HCT116 (cell line): ENCODE measurements at regions not wholly inside any gene's neighbourhood (a gene's known extent, or its start where the extent isn't known, plus 50 kb on each side); places are given as distances from the start of the nearest gene placed in this dataset.

Source experiments
- ATAC-seq: fragments of 200-7000 bp; cut with Tn5 transposase; 2 replicates; pipeline ENCODE4 v1.9.1; 2020; ENCODE audit warnings: mild to moderate bottlenecking, moderate library complexity
- BruUV-seq: library from RNA; stranded (reverse); fragments of 400-500 nt; replicated peaks from 2 replicates; lab custom pipeline; 2021; lab: Mats Ljungman, UMichigan
- CTCF ChIA-PET: fragments of 300-600 bp; sonication (Branson Sonifier 250); formaldehyde crosslinking; loops from one replicate; lab custom pipeline; 2021; ENCODE audit warnings: antibody characterized with exemption; lab: Charles Lee
- POLR2A ChIA-PET: fragments of 300-600, 350-600 bp; sonication (Branson Sonifier 250); formaldehyde crosslinking; loops from one replicate; lab custom pipeline; 2021; ENCODE audit warnings: antibody characterized with exemption; lab: Charles Lee
- RAD21 ChIA-PET, 2 experiments: fragments of 300-600 bp; sonication (Branson Sonifier 250); formaldehyde crosslinking; loops; one replicate each; lab custom pipeline; 2023; ENCODE audit warnings: low total read pairs in 2 of 2; ENCODE audit not compliant: uncharacterized antibody in 2 of 2, unreplicated experiment in 2 of 2, low non-redundant PET in 1 of 2; lab: Charles Lee
- DNase-seq: peaks from one replicate; pipeline ENCODE4 v3.0.0-alpha.2; 2010; ENCODE audit warnings: low read depth, low spot score
- H2AFZ ChIP-seq: fragments of 200-600 bp; shearing (Covaris generic), sonication (generic); 2 replicates; pipeline ENCODE4 v1.6.1; 2017; ENCODE audit warnings: low read depth, mixed run types, mixed read lengths, antibody characterized with exemption, low read length; ENCODE audit not compliant: poor library complexity, severe bottlenecking
- H3K27ac ChIP-seq: 2 replicates; pipeline ENCODE4 v1.5.1; 2012; ENCODE audit warnings: low read depth, low read length
- H3K27me3 ChIP-seq: fragments of 200-600 bp; sonication (generic); 2 replicates; pipeline ENCODE4 v1.6.1; 2016; ENCODE audit warnings: mixed run types, low read length, mixed read lengths; ENCODE audit not compliant: insufficient read depth
- H3K36me3 ChIP-seq, 2 experiments: fragments of 200-500 bp in 1 of 2; fragments of 200-600 bp in 1 of 2; sonication (Bioruptor generic) in 1 of 2; sonication (generic) in 1 of 2; 2 replicates each; pipeline versions ENCODE4 v1.5.1 to v1.6.1; 2014 to 2016; ENCODE audit warnings: low read length in 2 of 2, inconsistent platforms in 1 of 2, mixed read lengths in 1 of 2, mixed run types in 1 of 2; ENCODE audit not compliant: insufficient read depth in 2 of 2, control insufficient read depth in 1 of 2
- H3K4me1 ChIP-seq, 2 experiments: fragments of 200-600 bp in 1 of 2; sonication (generic) in 1 of 2; 2 replicates each; pipeline versions ENCODE4 v1.5.1 to v1.6.1; 2012 to 2017; ENCODE audit warnings: low read length in 2 of 2, inconsistent platforms in 1 of 2, mild to moderate bottlenecking in 1 of 2, mixed read lengths in 1 of 2, mixed run types in 1 of 2, moderate library complexity in 1 of 2; ENCODE audit not compliant: insufficient read depth in 2 of 2, control insufficient read depth in 1 of 2
- H3K4me2 ChIP-seq: fragments of 200-600 bp; sonication (generic); 2 replicates; pipeline ENCODE4 v1.6.1; 2017; ENCODE audit warnings: mixed run types, low read length, mixed read lengths
- H3K4me3 ChIP-seq, 2 experiments: fragments of 200-600 bp in 1 of 2; sonication (generic) in 1 of 2; replicated peaks in 1 of 2; 2 replicates each; pipeline ENCODE4 v1.5.1; 2011 to 2016; ENCODE audit warnings: low read length in 2 of 2, control low read depth in 1 of 2, low read depth in 1 of 2, mild to moderate bottlenecking in 1 of 2, mixed read lengths in 1 of 2, mixed run types in 1 of 2
- H3K79me2 ChIP-seq: fragments of 200-600 bp; sonication (generic); 2 replicates; pipeline ENCODE4 v1.6.1; 2017; ENCODE audit warnings: mild to moderate bottlenecking, mixed run types, low read length, moderate library complexity, mixed read lengths; ENCODE audit not compliant: insufficient read depth
- H3K9ac ChIP-seq: fragments of 200-600 bp; sonication (generic); 2 replicates; pipeline ENCODE4 v1.6.1; 2016; ENCODE audit warnings: low read length, mixed read lengths
- H3K9me2 ChIP-seq: fragments of 200-600 bp; sonication (generic), shearing (Covaris generic); 2 replicates; pipeline ENCODE4 v1.6.1; 2017; ENCODE audit warnings: mixed run types, mild to moderate bottlenecking, moderate library complexity; ENCODE audit not compliant: insufficient read depth
- H3K9me3 ChIP-seq, 2 experiments: fragments of 200-500 bp in 1 of 2; fragments of 200-600 bp in 1 of 2; sonication (Bioruptor generic) in 1 of 2; sonication (generic) in 1 of 2; 2 replicates each; pipeline ENCODE4 v1.6.1; 2014 to 2017; ENCODE audit warnings: low read length in 2 of 2, mixed read lengths in 2 of 2, inconsistent platforms in 1 of 2, low read depth in 1 of 2, mild to moderate bottlenecking in 1 of 2, mixed run types in 1 of 2, moderate library complexity in 1 of 2; ENCODE audit not compliant: control insufficient read depth in 1 of 2, insufficient read depth in 1 of 2
- H4K20me1 ChIP-seq: fragments of 200-600 bp; sonication (generic), shearing (Covaris generic); 2 replicates; pipeline ENCODE4 v1.6.1; 2017; ENCODE audit warnings: mixed run types, mild to moderate bottlenecking, moderate library complexity; ENCODE audit not compliant: insufficient read depth
- CBX3 ChIP-seq: IDR thresholded peaks from 2 replicates; pipeline ENCODE4 v1.6.1; 2012; ENCODE audit warnings: low read depth
- CEBPB ChIP-seq: IDR thresholded peaks from 2 replicates; pipeline ENCODE4 v1.6.1; 2012; ENCODE audit warnings: low read depth
- EGR1 ChIP-seq: IDR thresholded peaks from 2 replicates; pipeline ENCODE4 v1.6.1; 2012; ENCODE audit warnings: low read depth
- ELF1 ChIP-seq: IDR thresholded peaks from 2 replicates; pipeline ENCODE4 v1.6.1; 2012; ENCODE audit warnings: low read depth, borderline replicate concordance
- EZH2 ChIP-seq: fragments of 200-600 bp; sonication (generic); IDR thresholded peaks from 2 replicates; pipeline ENCODE4 v1.6.1; 2017; ENCODE audit warnings: antibody characterized with exemption, mixed run types
- FOSL1 ChIP-seq: IDR thresholded peaks from 2 replicates; pipeline ENCODE4 v1.6.1; 2012; ENCODE audit warnings: low read depth
- JUND ChIP-seq: IDR thresholded peaks from 2 replicates; pipeline ENCODE4 v1.6.1; 2012
- POLR2A ChIP-seq: IDR thresholded peaks from 2 replicates; pipeline ENCODE4 v1.7.0; 2011; ENCODE audit warnings: borderline replicate concordance; ENCODE audit not compliant: insufficient read depth, insufficient read length; ENCODE audit errors: extremely low read depth
- POLR2AphosphoS5 ChIP-seq: IDR thresholded peaks from 2 replicates; pipeline ENCODE4 v1.6.1; 2011; ENCODE audit warnings: mild to moderate bottlenecking, low read depth, low read length, moderate library complexity
- RAD21 ChIP-seq: IDR thresholded peaks from 2 replicates; pipeline ENCODE4 v1.6.1; 2012; ENCODE audit warnings: low read depth, mild to moderate bottlenecking
- REST ChIP-seq: IDR thresholded peaks from 2 replicates; pipeline ENCODE4 v1.6.1; 2012; ENCODE audit warnings: low read depth
- SP1 ChIP-seq: IDR thresholded peaks from 2 replicates; pipeline ENCODE4 v1.6.1; 2012; ENCODE audit warnings: low read depth
- SRF ChIP-seq: IDR thresholded peaks from 2 replicates; pipeline ENCODE4 v1.6.1; 2012; ENCODE audit warnings: low read depth
- TCF7L2 ChIP-seq: IDR thresholded peaks from 2 replicates; pipeline ENCODE4 v1.7.0; 2011; ENCODE audit warnings: borderline replicate concordance, inconsistent platforms; ENCODE audit not compliant: insufficient read depth, insufficient read length; ENCODE audit errors: extremely low read depth
- ZFX ChIP-seq: fragments of 450-650 bp; IDR thresholded peaks from 2 replicates; pipeline ENCODE4 v1.6.1; 2017
- ZNF274 ChIP-seq: fragments of 200-500 bp; sonication (Bioruptor generic); IDR thresholded peaks from 2 replicates; pipeline ENCODE4 v1.6.1; 2014; ENCODE audit warnings: mild to moderate bottlenecking, low read depth, low read length, inconsistent platforms
- intact Hi-C: fragments of 100-400 bp; cut with micrococcal nuclease; formaldehyde crosslinking; loops from 2 replicates; pipeline ENCODE4 v1.10.0; 2022
- TF ChIP-seq, protein P1 (sequence below): IDR thresholded peaks from 2 replicates; pipeline ENCODE4 v1.6.1; 2012
- TF ChIP-seq, protein P2 (sequence below), 3 experiments: fragments of 200-600 bp in 1 of 3; sonication (generic) in 1 of 3; IDR thresholded peaks in 2 of 3; conservative IDR thresholded peaks in 1 of 3; 2 replicates each; pipeline ENCODE4 v1.5.1; 2012 to 2017; ENCODE audit warnings: low read depth in 2 of 3, low read length in 2 of 3, antibody characterized with exemption in 1 of 3, borderline replicate concordance in 1 of 3, control low read depth in 1 of 3, mild to moderate bottlenecking in 1 of 3, mixed read lengths in 1 of 3, mixed run types in 1 of 3, moderate library complexity in 1 of 3; ENCODE audit not compliant: insufficient read depth in 1 of 3
- TF ChIP-seq, protein P3 (sequence below): IDR thresholded peaks from 2 replicates; pipeline ENCODE4 v1.6.1; 2011; ENCODE audit warnings: mild to moderate bottlenecking, low read length, moderate library complexity; ENCODE audit not compliant: insufficient replicate concordance; ENCODE audit errors: extremely low read depth

DNA sequence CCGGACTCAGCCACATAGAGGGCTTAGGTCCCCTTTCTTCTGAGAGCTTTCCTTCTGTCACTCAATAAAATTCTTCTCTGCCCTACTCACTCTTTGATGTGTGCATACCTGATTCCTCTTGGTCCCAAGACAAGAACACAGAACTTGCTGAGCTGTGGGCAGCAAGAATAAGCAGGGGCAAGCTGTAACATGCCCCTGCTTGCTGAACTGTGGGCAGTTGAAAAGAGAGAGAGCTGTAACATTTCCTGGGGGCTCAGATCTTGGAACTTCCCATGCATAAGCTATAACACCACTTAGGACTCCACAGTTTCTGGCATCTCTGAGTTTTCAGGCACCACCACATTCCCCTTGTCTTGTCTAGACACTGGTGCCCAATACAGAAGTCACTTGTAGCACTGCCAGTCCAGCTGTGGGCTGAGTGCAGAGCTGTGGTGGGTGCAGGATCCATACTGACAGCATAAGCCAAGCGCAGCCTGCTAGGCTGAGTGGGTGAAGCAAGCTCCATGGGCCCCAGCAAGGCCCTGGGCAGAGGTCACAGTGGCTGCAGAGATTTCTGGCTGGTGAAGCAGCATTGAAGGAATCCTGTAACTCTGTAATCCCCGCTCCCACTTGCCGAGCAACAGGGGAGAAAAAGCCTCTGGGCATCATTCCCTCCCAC, 241.2 kb downstream of the PCDH10 start:
- TF ChIP-seq, protein P1, sequence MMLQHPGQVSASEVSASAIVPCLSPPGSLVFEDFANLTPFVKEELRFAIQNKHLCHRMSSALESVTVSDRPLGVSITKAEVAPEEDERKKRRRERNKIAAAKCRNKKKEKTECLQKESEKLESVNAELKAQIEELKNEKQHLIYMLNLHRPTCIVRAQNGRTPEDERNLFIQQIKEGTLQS: no peak
- TF ChIP-seq RAD21: no peak
- TF ChIP-seq ZFX: no peak
- no peak for TF ChIP-seq EZH2
- TF ChIP-seq SRF: no peak
- TF ChIP-seq FOSL1: no peak
- no peak for TF ChIP-seq REST
- TF ChIP-seq POLR2AphosphoS5: no peak
- no peak for TF ChIP-seq EGR1
- TF ChIP-seq ZNF274: no peak
- no peak for TF ChIP-seq TCF7L2
- TF ChIP-seq ELF1: no peak
- no peak for TF ChIP-seq SP1
- no peak for TF ChIP-seq JUND
- no peak for TF ChIP-seq CEBPB
- TF ChIP-seq CBX3: no peak
- no peak for TF ChIP-seq POLR2A
- TF ChIP-seq, protein P2, sequence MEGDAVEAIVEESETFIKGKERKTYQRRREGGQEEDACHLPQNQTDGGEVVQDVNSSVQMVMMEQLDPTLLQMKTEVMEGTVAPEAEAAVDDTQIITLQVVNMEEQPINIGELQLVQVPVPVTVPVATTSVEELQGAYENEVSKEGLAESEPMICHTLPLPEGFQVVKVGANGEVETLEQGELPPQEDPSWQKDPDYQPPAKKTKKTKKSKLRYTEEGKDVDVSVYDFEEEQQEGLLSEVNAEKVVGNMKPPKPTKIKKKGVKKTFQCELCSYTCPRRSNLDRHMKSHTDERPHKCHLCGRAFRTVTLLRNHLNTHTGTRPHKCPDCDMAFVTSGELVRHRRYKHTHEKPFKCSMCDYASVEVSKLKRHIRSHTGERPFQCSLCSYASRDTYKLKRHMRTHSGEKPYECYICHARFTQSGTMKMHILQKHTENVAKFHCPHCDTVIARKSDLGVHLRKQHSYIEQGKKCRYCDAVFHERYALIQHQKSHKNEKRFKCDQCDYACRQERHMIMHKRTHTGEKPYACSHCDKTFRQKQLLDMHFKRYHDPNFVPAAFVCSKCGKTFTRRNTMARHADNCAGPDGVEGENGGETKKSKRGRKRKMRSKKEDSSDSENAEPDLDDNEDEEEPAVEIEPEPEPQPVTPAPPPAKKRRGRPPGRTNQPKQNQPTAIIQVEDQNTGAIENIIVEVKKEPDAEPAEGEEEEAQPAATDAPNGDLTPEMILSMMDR (IDR thresholded peaks at IDR 0.05 in 2 of 3, conservative IDR thresholded peaks at IDR 0.05 in 1 of 3; ENCODE audit: borderline replicate concordance in 1 of 3, insufficient read depth in 1 of 3, low read depth in 2 of 3, low read length in 2 of 3): no peak
- TF ChIP-seq, protein P3, sequence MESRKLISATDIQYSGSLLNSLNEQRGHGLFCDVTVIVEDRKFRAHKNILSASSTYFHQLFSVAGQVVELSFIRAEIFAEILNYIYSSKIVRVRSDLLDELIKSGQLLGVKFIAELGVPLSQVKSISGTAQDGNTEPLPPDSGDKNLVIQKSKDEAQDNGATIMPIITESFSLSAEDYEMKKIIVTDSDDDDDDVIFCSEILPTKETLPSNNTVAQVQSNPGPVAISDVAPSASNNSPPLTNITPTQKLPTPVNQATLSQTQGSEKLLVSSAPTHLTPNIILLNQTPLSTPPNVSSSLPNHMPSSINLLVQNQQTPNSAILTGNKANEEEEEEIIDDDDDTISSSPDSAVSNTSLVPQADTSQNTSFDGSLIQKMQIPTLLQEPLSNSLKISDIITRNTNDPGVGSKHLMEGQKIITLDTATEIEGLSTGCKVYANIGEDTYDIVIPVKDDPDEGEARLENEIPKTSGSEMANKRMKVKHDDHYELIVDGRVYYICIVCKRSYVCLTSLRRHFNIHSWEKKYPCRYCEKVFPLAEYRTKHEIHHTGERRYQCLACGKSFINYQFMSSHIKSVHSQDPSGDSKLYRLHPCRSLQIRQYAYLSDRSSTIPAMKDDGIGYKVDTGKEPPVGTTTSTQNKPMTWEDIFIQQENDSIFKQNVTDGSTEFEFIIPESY: no peak
- TF ChIP-seq, all 23 proteins: peak for 0
- peak overlapping the region; percentile 25; the same call in 1 of the 2 replicates for H3K27ac ChIP-seq
- no peaks in the 10 kb centered on the region; the same call in 1 of the 2 replicates for H4K20me1 ChIP-seq
- no peaks in the 10 kb centered on the region for H3K27me3 ChIP-seq
- H3K4me3 ChIP-seq: no peak overlapping the region
- ChIA-PET CTCF (no interaction called here), RAD21 (no interaction called here), POLR2A (no interaction called here)
- intact Hi-C loops: no loop called here
- DNase-seq: no peak
- no peaks in the 10 kb centered on the region for H3K79me2 ChIP-seq
- H2AFZ ChIP-seq: no peak overlapping the region
- no peaks in the 10 kb centered on the region for H3K36me3 ChIP-seq
- H3K9ac ChIP-seq: no peak overlapping the region
- BruUV-seq: no TSS peak
- peak; percentile 58 for ATAC-seq
- no peaks in the 10 kb centered on the region for H3K9me2 ChIP-seq
- no peaks in the 10 kb centered on the region for H3K9me3 ChIP-seq
- peaks cover 0 to 7% of the 10 kb centered on the region in 2 experiments; a peak in 2 of 4 replicates for H3K4me1 ChIP-seq
- H3K4me2 ChIP-seq: peak overlapping the region; percentile 8
